ENCODE measurements at regions not wholly inside any gene's neighbourhood (a gene's known extent, or its start where the extent isn't known, plus 50 kb on each side); places are given as distances from the start of the nearest gene placed in this dataset.

GRCh38 chr5:39740404-39740803 lies 315.6 kb upstream of the DAB2 start:
- TF ChIP-seq, protein P1, sequence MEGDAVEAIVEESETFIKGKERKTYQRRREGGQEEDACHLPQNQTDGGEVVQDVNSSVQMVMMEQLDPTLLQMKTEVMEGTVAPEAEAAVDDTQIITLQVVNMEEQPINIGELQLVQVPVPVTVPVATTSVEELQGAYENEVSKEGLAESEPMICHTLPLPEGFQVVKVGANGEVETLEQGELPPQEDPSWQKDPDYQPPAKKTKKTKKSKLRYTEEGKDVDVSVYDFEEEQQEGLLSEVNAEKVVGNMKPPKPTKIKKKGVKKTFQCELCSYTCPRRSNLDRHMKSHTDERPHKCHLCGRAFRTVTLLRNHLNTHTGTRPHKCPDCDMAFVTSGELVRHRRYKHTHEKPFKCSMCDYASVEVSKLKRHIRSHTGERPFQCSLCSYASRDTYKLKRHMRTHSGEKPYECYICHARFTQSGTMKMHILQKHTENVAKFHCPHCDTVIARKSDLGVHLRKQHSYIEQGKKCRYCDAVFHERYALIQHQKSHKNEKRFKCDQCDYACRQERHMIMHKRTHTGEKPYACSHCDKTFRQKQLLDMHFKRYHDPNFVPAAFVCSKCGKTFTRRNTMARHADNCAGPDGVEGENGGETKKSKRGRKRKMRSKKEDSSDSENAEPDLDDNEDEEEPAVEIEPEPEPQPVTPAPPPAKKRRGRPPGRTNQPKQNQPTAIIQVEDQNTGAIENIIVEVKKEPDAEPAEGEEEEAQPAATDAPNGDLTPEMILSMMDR (IDR thresholded peaks at IDR 0.05): no peak
- no peak for TF ChIP-seq POLR2A (IDR thresholded peaks at IDR 0.05)
